ENCODE measurements at regions not wholly inside any gene's neighbourhood (a gene's known extent, or its start where the extent isn't known, plus 50 kb on each side); places are given as distances from the start of the nearest gene placed in this dataset.

DNA sequence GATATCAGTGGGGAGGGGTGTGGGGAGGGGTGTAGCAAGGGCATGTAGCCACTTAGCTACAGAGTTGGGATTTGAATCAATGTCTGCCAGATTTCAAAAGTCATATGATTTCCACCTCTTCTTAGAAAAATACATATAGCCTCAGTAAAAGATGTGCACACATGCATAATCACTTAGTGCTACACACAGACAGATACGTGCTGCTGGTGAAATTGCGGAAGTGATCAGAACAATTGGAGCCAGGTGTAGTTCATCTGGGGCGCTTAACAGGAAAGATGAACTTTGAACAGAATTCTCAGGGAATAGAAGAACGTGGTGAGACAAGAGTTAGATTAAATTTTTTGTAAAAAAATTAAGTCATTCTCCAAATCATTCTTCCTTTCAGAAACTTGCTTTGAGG is 333.1 kb downstream of the KCNRG start:
- no peaks in the 10 kb centered on the region for H3K36me3 ChIP-seq
- intact Hi-C loops (cut with DNase I), result no loop called here
- no peak overlapping the region for H3K4me3 ChIP-seq
- H3K27ac ChIP-seq, result no peak overlapping the region
- ATAC-seq (no peak), DNase-seq (no peak)
- H3K27me3 ChIP-seq, result no peaks in the 10 kb centered on the region
- TF ChIP-seq CTCF (IDR thresholded peaks at IDR 0.05), result no peak
- no peaks in the 10 kb centered on the region for H3K4me1 ChIP-seq
- H3K9me3 ChIP-seq, result no peaks in the 10 kb centered on the region

DNA sequence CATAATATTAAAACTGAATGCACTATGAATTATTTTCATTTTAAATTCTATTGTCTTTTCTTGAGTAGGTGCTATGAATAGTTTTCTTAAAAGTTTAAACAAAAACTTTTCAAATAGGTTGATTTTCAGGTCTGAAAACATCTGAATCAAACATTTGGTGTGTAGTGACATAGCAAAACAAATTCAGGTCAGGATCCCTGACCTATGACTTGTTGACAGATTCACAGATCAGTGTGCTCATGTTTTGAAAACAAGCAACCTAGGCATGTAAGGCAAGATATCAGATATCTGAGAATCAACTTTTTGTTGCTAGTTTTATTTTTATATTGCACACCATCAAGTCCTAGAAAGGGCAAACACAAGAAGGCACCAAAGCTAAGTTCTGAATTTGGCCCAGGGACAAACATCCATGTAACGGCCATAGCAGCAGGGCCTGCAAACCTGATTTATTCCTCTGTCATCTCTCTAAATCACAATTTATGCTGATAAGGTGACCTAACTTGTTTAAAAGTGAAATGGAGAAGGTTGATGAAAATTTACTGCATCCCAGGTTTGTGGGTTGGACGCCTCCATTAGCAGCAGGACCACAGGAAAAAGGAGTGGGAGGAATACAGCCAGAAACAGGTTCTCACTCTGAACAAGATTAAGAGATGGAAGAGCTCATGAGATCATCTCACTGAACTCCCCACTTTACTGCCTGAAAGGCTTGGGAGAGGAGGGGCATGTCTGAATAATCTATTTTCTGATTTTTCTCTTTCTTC is 337.7 kb downstream of the KCNRG start:
- no peaks in the 10 kb centered on the region for H3K27me3 ChIP-seq
- H3K4me1 ChIP-seq, result peaks cover 4 to 14% of the 10 kb centered on the region in 2 donors
- ATAC-seq (no peak), DNase-seq (no peak)
- no peak overlapping the region for H3K4me3 ChIP-seq
- no peaks in the 10 kb centered on the region for H3K36me3 ChIP-seq
- TF ChIP-seq CTCF (IDR thresholded peaks at IDR 0.05), result no peak
- no peak overlapping the region for H3K27ac ChIP-seq
- intact Hi-C loops (cut with DNase I), result no loop called here
- H3K9me3 ChIP-seq, result no peaks in the 10 kb centered on the region

DNA sequence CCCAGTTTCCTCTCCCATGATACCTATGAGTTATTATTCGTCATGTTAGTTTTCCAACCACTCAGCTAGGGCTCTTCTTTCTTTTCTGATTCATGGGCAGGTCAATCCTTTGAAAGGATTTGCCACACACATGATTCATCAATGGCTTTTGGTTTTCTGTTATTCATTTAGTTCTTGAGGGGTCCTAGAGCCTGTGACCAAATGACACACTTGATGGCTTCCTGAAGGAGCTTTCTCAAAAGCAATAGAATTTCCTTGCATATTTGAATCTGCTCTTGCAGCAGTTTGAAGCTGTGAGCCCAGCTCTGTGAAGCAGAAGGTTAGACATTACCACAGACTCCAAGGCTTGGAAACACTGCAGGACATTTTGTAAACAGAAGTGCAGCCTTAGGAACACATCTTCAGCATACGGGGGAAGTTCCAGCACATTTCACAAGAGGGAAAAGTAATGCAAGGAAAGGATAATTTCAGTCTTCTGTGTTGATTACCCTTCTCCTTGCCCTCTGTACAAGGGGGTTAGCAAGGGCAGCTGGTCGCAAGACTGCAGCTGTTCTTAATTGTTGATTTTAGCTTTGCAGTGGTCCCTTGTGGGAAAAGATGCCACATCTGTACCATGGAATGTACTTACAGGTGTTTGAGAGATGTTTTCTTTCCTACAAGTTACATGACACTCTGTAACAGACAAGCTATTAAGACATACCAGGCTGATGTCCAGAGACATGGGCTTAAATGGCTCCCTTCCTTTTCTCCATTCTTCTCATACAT is 338.6 kb downstream of the KCNRG start:
- DNase-seq (peak in 1 of 4 donors; percentile 65), ATAC-seq (peak; percentile 43)
- Histone ChIP-seq H3K36me3 (no peaks in the 10 kb centered on the region), H3K27me3 (no peaks in the 10 kb centered on the region), H3K27ac (no peak overlapping the region), H3K4me3 (no peak overlapping the region), H3K9me3 (no peaks in the 10 kb centered on the region), H3K4me1 (peaks cover 13 to 23% of the 10 kb centered on the region in 2 donors)
- intact Hi-C loops (cut with DNase I), result no loop called here
- no peak for TF ChIP-seq CTCF (IDR thresholded peaks at IDR 0.05)

- no peaks in the 10 kb centered on the region for H3K9me3 ChIP-seq
- TF ChIP-seq CTCF (IDR thresholded peaks at IDR 0.05), result no peak
- H3K27me3 ChIP-seq, result no peaks in the 10 kb centered on the region
- no peaks in the 10 kb centered on the region for H3K36me3 ChIP-seq
- no peak for DNase-seq
- H3K4me1 ChIP-seq, result peaks cover 14 to 29% of the 10 kb centered on the region in 2 donors
- no peak for ATAC-seq
- no peak overlapping the region for H3K4me3 ChIP-seq
- no peak overlapping the region for H3K27ac ChIP-seq
- intact Hi-C loops (cut with DNase I), result no loop called here
Measured at GRCh38 chr13:50355797-50356196, 340.6 kb downstream of the KCNRG start.

GRCh38 chr13:50357136-50357535 is 341.9 kb downstream of the KCNRG start:
- no peaks in the 10 kb centered on the region for H3K36me3 ChIP-seq
- intact Hi-C loops (cut with DNase I), result no loop called here
- no peaks in the 10 kb centered on the region for H3K9me3 ChIP-seq
- no peak for ATAC-seq
- TF ChIP-seq CTCF (IDR thresholded peaks at IDR 0.05), result no peak
- H3K27me3 ChIP-seq, result no peaks in the 10 kb centered on the region
- no peak for DNase-seq
- peaks cover 14 to 34% of the 10 kb centered on the region in 2 donors for H3K4me1 ChIP-seq
- H3K4me3 ChIP-seq, result no peak overlapping the region
- H3K27ac ChIP-seq, result peak overlapping the region in 1 of 2 donors; percentile 49

Data from left lung (tissue), 4 donors.